Ovary (tissue), 7 donors: ENCODE measurements at regions not wholly inside any gene's neighbourhood (a gene's known extent, or its start where the extent isn't known, plus 50 kb on each side); places are given as distances from the start of the nearest gene placed in this dataset.
"Not testable (repeated sequence)": the region's sequence is repeated elsewhere in the genome, so short reads cannot be mapped to it uniquely, and the experiment has no call there.

Experiments
- DNase-seq, 5 donors: peaks; one replicate each; pipeline ENCODE4 v3.0.0-alpha.2; 2019 to 2020
- H3K27ac ChIP-seq, 2 donors: fragments of 200-600 bp; one replicate each; pipeline versions ENCODE4 v1.5.1 to v1.8.0; 2019 to 2022
- H3K27me3 ChIP-seq: fragments of 200-600 bp; one replicate; pipeline ENCODE4 v1.8.0; 2022
- H3K36me3 ChIP-seq: fragments of 200-600 bp; sonication (generic); one replicate; pipeline ENCODE4 v1.5.1; 2019
- H3K4me1 ChIP-seq: one replicate; pipeline ENCODE4 v1.8.1; 2013; ENCODE audit warnings: mild to moderate bottlenecking, moderate library complexity; ENCODE audit not compliant: insufficient read depth
- H3K4me3 ChIP-seq: fragments of 200-600 bp; sonication (generic); one replicate; pipeline ENCODE4 v1.5.1; 2017
- H3K9me3 ChIP-seq, 2 donors: fragments of 200-600 bp in 1 of 2; sonication (generic) in 1 of 2; one replicate each; pipeline versions ENCODE4 v1.5.1 to v1.8.1; 2013 to 2019; ENCODE audit warnings: mild to moderate bottlenecking in 1 of 2, moderate library complexity in 1 of 2
- CTCF ChIP-seq, 3 donors: fragments of 450-650 bp in 2 of 3; fragments of 200-600 bp in 1 of 3; IDR thresholded peaks; one replicate each; pipeline versions ENCODE4 v1.5.1 to v1.8.0; 2016 to 2022; ENCODE audit warnings: antibody characterized with exemption in 3 of 3, mild to moderate bottlenecking in 1 of 3
- EP300 ChIP-seq: sonication (generic); formaldehyde crosslinking; IDR thresholded peaks from one replicate; pipeline ENCODE4 v1.6.1; 2017; ENCODE audit warnings: antibody characterized with exemption
- POLR2A ChIP-seq: fragments of 450-650 bp; IDR thresholded peaks from one replicate; pipeline ENCODE4 v1.6.1; 2017; ENCODE audit warnings: antibody characterized with exemption, mild to moderate bottlenecking, moderate library complexity
- WGBS, 3 donors: extraction: QIAGEN DNeasy Blood & Tissue Kit in 1 of 3; methylation state at CpG; one replicate each; pipeline versions ENCODE4 v1.1.5 to v1.1.7; 2013 to 2017; 5-methylcytosine and 5-hydroxymethylcytosine counted together
- intact Hi-C, 4 donors: fragments of 100-400 bp; cut with DNase I; formaldehyde crosslinking; loops; one replicate each; pipeline versions ENCODE4 v1.11.0 to v1.15.1; 2022 to 2023
- donor health status: DM: no; HTN: no; CAD: no; lungs with moderate emphysema.
- donor health status: DM: no; HTN: no; CAD: no.
- donor health status: Bipolar disorder and iron deficiency.
- donor health status: DM: no; HTN: no; CAD: no.
- donor health status: DM: yes; HTN: yes; CAD: no.

- H3K27ac ChIP-seq, result no peak overlapping the region
- TF ChIP-seq CTCF (IDR thresholded peaks at IDR 0.05), result no peak
- no peak for TF ChIP-seq POLR2A
- TF ChIP-seq EP300, result no peak
- no peaks in the 10 kb centered on the region for H3K27me3 ChIP-seq
- no peak for DNase-seq
- H3K4me3 ChIP-seq, result no peak overlapping the region
- no peaks in the 10 kb centered on the region for H3K9me3 ChIP-seq
- intact Hi-C loops, result no loop called here
- WGBS, 3 donors, result 74 to 81% (median 75%) methylated on average over 1 of the region's 1 CpG
- no peaks in the 10 kb centered on the region for H3K36me3 ChIP-seq
- no peaks in the 10 kb centered on the region for H3K4me1 ChIP-seq
Observed at GRCh38 chr3:166630190-166630589, 749.9 kb downstream of the ZBBX start.

- Histone ChIP-seq H3K27me3 (no peaks in the 10 kb centered on the region), H3K9me3 (no peaks in the 10 kb centered on the region), H3K4me3 (no peak overlapping the region), H3K4me1 (no peaks in the 10 kb centered on the region), H3K36me3 (no peaks in the 10 kb centered on the region), H3K27ac (no peak overlapping the region)
- WGBS, 3 donors, result 44 to 96% (median 78%) methylated on average over 1 of the region's 1 CpG
- intact Hi-C loops, result no loop called here
- no peak for DNase-seq
- no peak for TF ChIP-seq CTCF (IDR thresholded peaks at IDR 0.05)
- no peak for TF ChIP-seq POLR2A
- TF ChIP-seq EP300, result no peak
Observed at GRCh38 chr3:166613365-166613764, 766.7 kb downstream of the ZBBX start.

GRCh38 chr3:166612761-166613160 is 767.3 kb downstream of the ZBBX start:
- H3K4me3 ChIP-seq, H3K36me3 ChIP-seq, DNase-seq, H3K9me3 ChIP-seq, intact Hi-C loops, H3K4me1 ChIP-seq, H3K27me3 ChIP-seq, H3K27ac ChIP-seq: not testable (repeated sequence)
- WGBS, 3 donors, result 32 to 61% (median 46%) methylated on average over 2 of the region's 2 CpGs

GRCh38 chr3:166607933-166608521 is 770.8 kb upstream of the BCHE start:
- Histone ChIP-seq H3K27ac (no peak overlapping the region), H3K9me3 (no peaks in the 10 kb centered on the region), H3K4me3 (no peak overlapping the region), H3K27me3 (no peaks in the 10 kb centered on the region), H3K36me3 (no peaks in the 10 kb centered on the region), H3K4me1 (no peaks in the 10 kb centered on the region)
- no peak for TF ChIP-seq CTCF (IDR thresholded peaks at IDR 0.05)
- TF ChIP-seq POLR2A, result no peak
- no peak for TF ChIP-seq EP300
- no peak for DNase-seq
- intact Hi-C loops, result no loop called here
- 71 to 76% (median 76%) methylated on average over 1 of the region's 1 CpG for WGBS, 3 donors

- intact Hi-C loops, result no loop called here
- TF ChIP-seq POLR2A, result no peak
- TF ChIP-seq EP300, result no peak
- no peak for TF ChIP-seq CTCF (IDR thresholded peaks at IDR 0.05)
- H3K4me3 ChIP-seq, result no peak overlapping the region
- no peaks in the 10 kb centered on the region for H3K27me3 ChIP-seq
- no peak for DNase-seq
- no peak overlapping the region for H3K27ac ChIP-seq
- no peaks in the 10 kb centered on the region for H3K9me3 ChIP-seq
- no peaks in the 10 kb centered on the region for H3K36me3 ChIP-seq
- no peaks in the 10 kb centered on the region for H3K4me1 ChIP-seq
Observed at GRCh38 chr3:166606988-166607387, 769.8 kb upstream of the BCHE start.
